ENCODE measurements at regions not wholly inside any gene's neighbourhood (a gene's known extent, or its start where the extent isn't known, plus 50 kb on each side); places are given as distances from the start of the nearest gene placed in this dataset.

DNA sequence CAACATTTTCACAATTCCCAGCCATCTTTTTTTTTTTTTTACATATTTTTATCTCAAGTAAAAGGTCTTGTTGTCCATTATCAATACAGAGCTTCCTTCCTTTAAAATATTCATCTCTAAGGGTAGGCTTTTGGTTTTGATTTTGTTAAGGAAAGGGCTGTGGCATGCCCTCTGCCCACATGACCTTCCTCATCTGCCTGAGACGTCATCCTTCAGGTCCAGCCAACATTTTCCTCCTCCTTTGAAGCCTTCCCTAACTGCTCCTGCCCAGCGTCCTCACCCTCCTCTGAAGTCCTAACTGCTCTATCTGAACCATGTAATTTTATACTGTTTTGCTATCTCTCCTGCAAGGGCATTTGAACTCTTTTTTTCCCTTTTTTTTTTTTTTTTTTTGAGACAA lies 73.9 kb upstream of the TGM3 start:
- Histone ChIP-seq H3K4me1 (replicated peaks in 1 of 2; ENCODE audit: control insufficient read depth in 2 of 2, insufficient read depth in 2 of 2, low read length in 2 of 2) (no peaks in the 10 kb centered on the region), H3K4me3 (no peak overlapping the region), H4K20me1 (replicated peaks; ENCODE audit: control insufficient read depth, insufficient read depth, low read length) (no peaks in the 10 kb centered on the region), H3K27me3 (ENCODE audit: control insufficient read depth in 2 of 2, insufficient read depth in 2 of 2, low read length in 2 of 2) (peaks cover 3 to 4% of the 10 kb centered on the region in 2 experiments; a peak in 3 of 5 replicates), H3K9me3 (replicated peaks; ENCODE audit: control insufficient read depth, insufficient read depth, low read depth, low read length) (no peaks in the 10 kb centered on the region), H3K4me2 (ENCODE audit: insufficient read depth, low read length) (no peak overlapping the region), H3K9me1 (ENCODE audit: control insufficient read depth, insufficient read depth, low read length) (no peaks in the 10 kb centered on the region), H3K27ac (ENCODE audit: extremely low read depth, low read depth, low read length) (no peak overlapping the region), H3K36me3 (ENCODE audit: control insufficient read depth, insufficient read depth, low read length) (no peaks in the 10 kb centered on the region), H2AFZ (ENCODE audit: low read depth, low read length) (no peak overlapping the region), H3K79me2 (ENCODE audit: control insufficient read depth, insufficient read depth, low read length) (no peaks in the 10 kb centered on the region), H3K9ac (ENCODE audit: insufficient read depth in 1 of 2, low read depth in 2 of 2, low read length in 2 of 2) (no peak overlapping the region)
- WGBS (ENCODE audit: insufficient coverage, low coverage, missing lambda C conversion rate): 0% methylated on average over 2 of the region's 2 CpGs
- ATAC-seq: no peak
- CTCF ChIA-PET (ENCODE audit: low intra/inter-chr PET ratio): no interaction called here
- no TSS peak for BruUV-seq (replicated peaks)
- DNase-seq (ENCODE audit: extremely low read depth in 1 of 4, low spot score in 3 of 4): no peak
- intact Hi-C loops (cut with micrococcal nuclease) (no loop called here), in situ Hi-C loops (cut with MboI) (no loop called here)
- FAIRE-seq: no peak
- POLR2A ChIA-PET: no interaction called here
- no peak for TF ChIP-seq ZNF699 (CRISPR knock-in tag; IDR thresholded peaks at IDR 0.05; ENCODE audit: insufficient replicate concordance)
- TF ChIP-seq ZNF175 (CRISPR knock-in tag; IDR thresholded peaks at IDR 0.05; ENCODE audit: low read depth): no peak
- no peak for TF ChIP-seq NFYB (IDR thresholded peaks at IDR 0.05; ENCODE audit: extremely low read depth, insufficient read length)
- no peak for TF ChIP-seq NBN (IDR thresholded peaks at IDR 0.05; ENCODE audit: low read depth)
- TF ChIP-seq MTF1 (CRISPR knock-in tag; IDR thresholded peaks at IDR 0.05; ENCODE audit: borderline replicate concordance): no peak
- no peak for TF ChIP-seq TAF15 (IDR thresholded peaks at IDR 0.05; ENCODE audit: low read depth, low read length)
- TF ChIP-seq ZNF212 (CRISPR knock-in tag; IDR thresholded peaks at IDR 0.05): no peak
- TF ChIP-seq, protein P1, sequence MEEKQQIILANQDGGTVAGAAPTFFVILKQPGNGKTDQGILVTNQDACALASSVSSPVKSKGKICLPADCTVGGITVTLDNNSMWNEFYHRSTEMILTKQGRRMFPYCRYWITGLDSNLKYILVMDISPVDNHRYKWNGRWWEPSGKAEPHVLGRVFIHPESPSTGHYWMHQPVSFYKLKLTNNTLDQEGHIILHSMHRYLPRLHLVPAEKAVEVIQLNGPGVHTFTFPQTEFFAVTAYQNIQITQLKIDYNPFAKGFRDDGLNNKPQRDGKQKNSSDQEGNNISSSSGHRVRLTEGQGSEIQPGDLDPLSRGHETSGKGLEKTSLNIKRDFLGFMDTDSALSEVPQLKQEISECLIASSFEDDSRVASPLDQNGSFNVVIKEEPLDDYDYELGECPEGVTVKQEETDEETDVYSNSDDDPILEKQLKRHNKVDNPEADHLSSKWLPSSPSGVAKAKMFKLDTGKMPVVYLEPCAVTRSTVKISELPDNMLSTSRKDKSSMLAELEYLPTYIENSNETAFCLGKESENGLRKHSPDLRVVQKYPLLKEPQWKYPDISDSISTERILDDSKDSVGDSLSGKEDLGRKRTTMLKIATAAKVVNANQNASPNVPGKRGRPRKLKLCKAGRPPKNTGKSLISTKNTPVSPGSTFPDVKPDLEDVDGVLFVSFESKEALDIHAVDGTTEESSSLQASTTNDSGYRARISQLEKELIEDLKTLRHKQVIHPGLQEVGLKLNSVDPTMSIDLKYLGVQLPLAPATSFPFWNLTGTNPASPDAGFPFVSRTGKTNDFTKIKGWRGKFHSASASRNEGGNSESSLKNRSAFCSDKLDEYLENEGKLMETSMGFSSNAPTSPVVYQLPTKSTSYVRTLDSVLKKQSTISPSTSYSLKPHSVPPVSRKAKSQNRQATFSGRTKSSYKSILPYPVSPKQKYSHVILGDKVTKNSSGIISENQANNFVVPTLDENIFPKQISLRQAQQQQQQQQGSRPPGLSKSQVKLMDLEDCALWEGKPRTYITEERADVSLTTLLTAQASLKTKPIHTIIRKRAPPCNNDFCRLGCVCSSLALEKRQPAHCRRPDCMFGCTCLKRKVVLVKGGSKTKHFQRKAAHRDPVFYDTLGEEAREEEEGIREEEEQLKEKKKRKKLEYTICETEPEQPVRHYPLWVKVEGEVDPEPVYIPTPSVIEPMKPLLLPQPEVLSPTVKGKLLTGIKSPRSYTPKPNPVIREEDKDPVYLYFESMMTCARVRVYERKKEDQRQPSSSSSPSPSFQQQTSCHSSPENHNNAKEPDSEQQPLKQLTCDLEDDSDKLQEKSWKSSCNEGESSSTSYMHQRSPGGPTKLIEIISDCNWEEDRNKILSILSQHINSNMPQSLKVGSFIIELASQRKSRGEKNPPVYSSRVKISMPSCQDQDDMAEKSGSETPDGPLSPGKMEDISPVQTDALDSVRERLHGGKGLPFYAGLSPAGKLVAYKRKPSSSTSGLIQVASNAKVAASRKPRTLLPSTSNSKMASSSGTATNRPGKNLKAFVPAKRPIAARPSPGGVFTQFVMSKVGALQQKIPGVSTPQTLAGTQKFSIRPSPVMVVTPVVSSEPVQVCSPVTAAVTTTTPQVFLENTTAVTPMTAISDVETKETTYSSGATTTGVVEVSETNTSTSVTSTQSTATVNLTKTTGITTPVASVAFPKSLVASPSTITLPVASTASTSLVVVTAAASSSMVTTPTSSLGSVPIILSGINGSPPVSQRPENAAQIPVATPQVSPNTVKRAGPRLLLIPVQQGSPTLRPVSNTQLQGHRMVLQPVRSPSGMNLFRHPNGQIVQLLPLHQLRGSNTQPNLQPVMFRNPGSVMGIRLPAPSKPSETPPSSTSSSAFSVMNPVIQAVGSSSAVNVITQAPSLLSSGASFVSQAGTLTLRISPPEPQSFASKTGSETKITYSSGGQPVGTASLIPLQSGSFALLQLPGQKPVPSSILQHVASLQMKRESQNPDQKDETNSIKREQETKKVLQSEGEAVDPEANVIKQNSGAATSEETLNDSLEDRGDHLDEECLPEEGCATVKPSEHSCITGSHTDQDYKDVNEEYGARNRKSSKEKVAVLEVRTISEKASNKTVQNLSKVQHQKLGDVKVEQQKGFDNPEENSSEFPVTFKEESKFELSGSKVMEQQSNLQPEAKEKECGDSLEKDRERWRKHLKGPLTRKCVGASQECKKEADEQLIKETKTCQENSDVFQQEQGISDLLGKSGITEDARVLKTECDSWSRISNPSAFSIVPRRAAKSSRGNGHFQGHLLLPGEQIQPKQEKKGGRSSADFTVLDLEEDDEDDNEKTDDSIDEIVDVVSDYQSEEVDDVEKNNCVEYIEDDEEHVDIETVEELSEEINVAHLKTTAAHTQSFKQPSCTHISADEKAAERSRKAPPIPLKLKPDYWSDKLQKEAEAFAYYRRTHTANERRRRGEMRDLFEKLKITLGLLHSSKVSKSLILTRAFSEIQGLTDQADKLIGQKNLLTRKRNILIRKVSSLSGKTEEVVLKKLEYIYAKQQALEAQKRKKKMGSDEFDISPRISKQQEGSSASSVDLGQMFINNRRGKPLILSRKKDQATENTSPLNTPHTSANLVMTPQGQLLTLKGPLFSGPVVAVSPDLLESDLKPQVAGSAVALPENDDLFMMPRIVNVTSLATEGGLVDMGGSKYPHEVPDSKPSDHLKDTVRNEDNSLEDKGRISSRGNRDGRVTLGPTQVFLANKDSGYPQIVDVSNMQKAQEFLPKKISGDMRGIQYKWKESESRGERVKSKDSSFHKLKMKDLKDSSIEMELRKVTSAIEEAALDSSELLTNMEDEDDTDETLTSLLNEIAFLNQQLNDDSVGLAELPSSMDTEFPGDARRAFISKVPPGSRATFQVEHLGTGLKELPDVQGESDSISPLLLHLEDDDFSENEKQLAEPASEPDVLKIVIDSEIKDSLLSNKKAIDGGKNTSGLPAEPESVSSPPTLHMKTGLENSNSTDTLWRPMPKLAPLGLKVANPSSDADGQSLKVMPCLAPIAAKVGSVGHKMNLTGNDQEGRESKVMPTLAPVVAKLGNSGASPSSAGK (IDR thresholded peaks at IDR 0.05): no peak
- TF ChIP-seq HNRNPL (IDR thresholded peaks at IDR 0.05; ENCODE audit: low read depth, low read length): no peak
- TF ChIP-seq EZH2 (IDR thresholded peaks at IDR 0.05; ENCODE audit: borderline replicate concordance, low read depth, low read length): no peak
- no peak for TF ChIP-seq ZNF311 (CRISPR knock-in tag; IDR thresholded peaks at IDR 0.05)
- no peak for TF ChIP-seq NRF1 (conservative IDR thresholded peaks at IDR 0.05 in 1 of 2, IDR thresholded peaks at IDR 0.05 in 1 of 2)
- TF ChIP-seq SIN3B (IDR thresholded peaks at IDR 0.05; ENCODE audit: low read depth): no peak
- TF ChIP-seq NCOA2 (IDR thresholded peaks at IDR 0.05; ENCODE audit: partially characterized antibody in 2 of 2): no peak
